ENCODE measurements at regions not wholly inside any gene's neighbourhood (a gene's known extent, or its start where the extent isn't known, plus 50 kb on each side); places are given as distances from the start of the nearest gene placed in this dataset.

DNA sequence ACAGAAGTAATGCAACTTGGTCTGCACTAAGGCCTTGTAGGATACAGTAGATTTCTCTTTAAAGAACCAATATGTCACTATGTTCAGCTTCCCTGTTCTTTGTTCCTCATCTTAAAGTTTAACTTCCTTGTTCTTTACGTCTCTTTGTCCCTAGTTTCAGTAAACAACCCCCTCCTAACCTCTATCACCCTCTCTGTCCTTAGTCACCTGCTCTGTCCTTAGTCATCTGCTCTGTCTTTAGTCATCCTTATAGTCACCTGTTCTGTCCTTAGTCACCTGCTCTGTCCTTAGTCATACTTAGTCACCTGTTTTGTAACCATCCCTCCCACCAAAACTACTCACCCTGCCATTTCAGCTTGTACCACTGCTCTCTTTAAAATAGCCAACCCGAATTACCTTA lies 144.6 kb upstream of the TMEM106B start:
- no peak overlapping the region for H3K27ac ChIP-seq (ENCODE audit: extremely low read length, insufficient read depth, low read length)
- POLR2A ChIA-PET: no interaction called here

DNA sequence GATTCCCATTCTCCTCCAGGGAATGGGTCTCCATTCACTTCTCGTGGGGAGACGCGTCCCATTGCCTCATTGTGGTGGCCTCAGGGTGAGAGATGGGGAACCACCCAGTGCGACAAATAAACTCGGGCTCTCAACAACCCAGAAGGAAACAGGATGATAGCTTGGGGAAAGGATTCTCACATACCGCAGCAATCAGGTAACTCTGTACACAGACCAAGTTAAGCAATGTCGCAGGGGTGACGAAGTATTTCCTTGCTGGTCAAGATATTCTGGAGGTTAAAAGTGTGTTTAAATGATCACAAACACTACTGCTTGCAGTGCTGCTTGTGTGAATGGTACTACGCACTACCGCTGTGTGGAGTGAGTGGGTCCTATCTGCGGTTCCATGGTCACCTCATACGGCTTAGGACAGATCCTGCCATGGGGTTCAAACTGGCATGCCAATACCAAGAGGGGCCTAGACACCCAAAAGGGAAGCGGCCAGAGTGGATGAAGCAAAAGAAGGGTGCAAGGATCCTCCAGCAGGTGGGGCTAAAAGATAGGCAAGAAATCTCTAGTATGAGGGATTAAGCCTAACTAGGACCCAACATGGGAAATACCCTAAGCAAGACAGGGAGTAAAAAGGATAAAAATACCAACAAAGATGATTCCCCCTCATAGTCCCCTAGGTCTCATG lies 143.8 kb upstream of the TMEM106B start:
- no TSS peak for BruUV-seq (replicated peaks)
- no peaks in the 10 kb centered on the region for H3K9me3 ChIP-seq (ENCODE audit: low read length)
- H3K4me1 ChIP-seq (ENCODE audit: insufficient read depth, low read length): no peaks in the 10 kb centered on the region
- H3K79me2 ChIP-seq (ENCODE audit: insufficient read depth, low read length): no peaks in the 10 kb centered on the region
- H2AFZ ChIP-seq (ENCODE audit: low read length): no peak overlapping the region
- peak; percentile 48 for DNase-seq (ENCODE audit: low spot score)
- no peaks in the 10 kb centered on the region for H4K20me1 ChIP-seq (ENCODE audit: insufficient read depth, low read length)
- H3K4me3 ChIP-seq (replicated peaks in 1 of 3; ENCODE audit: insufficient read depth in 1 of 3, low read depth in 2 of 3, low read length in 3 of 3): no peak overlapping the region
- POLR2A ChIA-PET: no interaction called here
- peak; percentile 95 for ATAC-seq
- CTCF ChIA-PET (ENCODE audit: low intra/inter-chr PET ratio, low total read pairs): interaction anchor here (1.4 to 4.6 kb wide), 4 partner anchors 176 to 423 kb away, joined by 6 to 42 read pairs (median 12); no protein-coding TSS in a partner anchor
- no peaks in the 10 kb centered on the region for H3K27me3 ChIP-seq (ENCODE audit: control insufficient read depth in 1 of 2, insufficient read depth in 2 of 2, low read length in 2 of 2)
- peak; percentile 42 for FAIRE-seq
- in situ Hi-C loops (cut with HindIII; ENCODE audit: extremely low pct_ligation_motif_present, low pct_unique_long_range_greater_than_20kb): loop anchor here (5.0 kb wide), 2 partner anchors 175 to 255 kb away; no protein-coding TSS in a partner anchor
- H3K27ac ChIP-seq (ENCODE audit: extremely low read length, insufficient read depth, low read length): no peak overlapping the region
- no peak overlapping the region for H3K4me2 ChIP-seq (ENCODE audit: low read depth, low read length)
- no peak overlapping the region for H3K9ac ChIP-seq (ENCODE audit: insufficient read depth, low read depth, low read length)
- TF ChIP-seq ZNF841 (CRISPR knock-in tag; IDR thresholded peaks at IDR 0.05; ENCODE audit: borderline replicate concordance) (no peak), STAG1 (CRISPR knock-in tag; IDR thresholded peaks at IDR 0.05) (peak; percentile 92), RAD21 (CRISPR knock-in tag; IDR thresholded peaks at IDR 0.05) (peak; percentile 79), CBX5 (CRISPR knock-in tag; IDR thresholded peaks at IDR 0.05; ENCODE audit: borderline replicate concordance) (0 out of 2 replicates have a peak, but pooled peaks have one; percentile 25), SMC3 (IDR thresholded peaks at IDR 0.05; ENCODE audit: low read length) (peak; percentile 95)
- TF ChIP-seq, protein P1, sequence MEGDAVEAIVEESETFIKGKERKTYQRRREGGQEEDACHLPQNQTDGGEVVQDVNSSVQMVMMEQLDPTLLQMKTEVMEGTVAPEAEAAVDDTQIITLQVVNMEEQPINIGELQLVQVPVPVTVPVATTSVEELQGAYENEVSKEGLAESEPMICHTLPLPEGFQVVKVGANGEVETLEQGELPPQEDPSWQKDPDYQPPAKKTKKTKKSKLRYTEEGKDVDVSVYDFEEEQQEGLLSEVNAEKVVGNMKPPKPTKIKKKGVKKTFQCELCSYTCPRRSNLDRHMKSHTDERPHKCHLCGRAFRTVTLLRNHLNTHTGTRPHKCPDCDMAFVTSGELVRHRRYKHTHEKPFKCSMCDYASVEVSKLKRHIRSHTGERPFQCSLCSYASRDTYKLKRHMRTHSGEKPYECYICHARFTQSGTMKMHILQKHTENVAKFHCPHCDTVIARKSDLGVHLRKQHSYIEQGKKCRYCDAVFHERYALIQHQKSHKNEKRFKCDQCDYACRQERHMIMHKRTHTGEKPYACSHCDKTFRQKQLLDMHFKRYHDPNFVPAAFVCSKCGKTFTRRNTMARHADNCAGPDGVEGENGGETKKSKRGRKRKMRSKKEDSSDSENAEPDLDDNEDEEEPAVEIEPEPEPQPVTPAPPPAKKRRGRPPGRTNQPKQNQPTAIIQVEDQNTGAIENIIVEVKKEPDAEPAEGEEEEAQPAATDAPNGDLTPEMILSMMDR (CRISPR knock-in tag; IDR thresholded peaks at IDR 0.05): peak; percentile 76
- H3K36me3 ChIP-seq (replicated peaks in 1 of 2; ENCODE audit: control insufficient read depth in 1 of 2, insufficient read depth in 2 of 2, low read length in 2 of 2): no peaks in the 10 kb centered on the region
- WGBS (ENCODE audit: low lambda C conversion rate): 10% methylated on average over 10 of the region's 13 CpGs
- intact Hi-C loops (cut with micrococcal nuclease; ENCODE audit: unreplicated experiment): loop anchor here (1.0 to 10.0 kb wide), 5 partner anchors 90 to 642 kb away; no protein-coding TSS in a partner anchor

More for the DNA sequence above, 144.6 kb upstream of the TMEM106B start:
- no peak for FAIRE-seq
- no peak overlapping the region for H3K9ac ChIP-seq (ENCODE audit: insufficient read depth, low read depth, low read length)
- DNase-seq (ENCODE audit: low spot score): peak; percentile 4
- no peaks in the 10 kb centered on the region for H3K36me3 ChIP-seq (replicated peaks in 1 of 2; ENCODE audit: control insufficient read depth in 1 of 2, insufficient read depth in 2 of 2, low read length in 2 of 2)
- in situ Hi-C loops (cut with HindIII; ENCODE audit: extremely low pct_ligation_motif_present, low pct_unique_long_range_greater_than_20kb): loop anchor here (5.0 kb wide), 2 partner anchors 176 to 256 kb away; no protein-coding TSS in a partner anchor
- no peaks in the 10 kb centered on the region for H3K4me1 ChIP-seq (ENCODE audit: insufficient read depth, low read length)
- H2AFZ ChIP-seq (ENCODE audit: low read length): no peak overlapping the region
- H4K20me1 ChIP-seq (ENCODE audit: insufficient read depth, low read length): no peaks in the 10 kb centered on the region
- no peaks in the 10 kb centered on the region for H3K9me3 ChIP-seq (ENCODE audit: low read length)
- BruUV-seq (replicated peaks): no TSS peak
- ATAC-seq: no peak
- CTCF ChIA-PET (ENCODE audit: low intra/inter-chr PET ratio, low total read pairs): interaction anchor here (2.1 to 4.6 kb wide), 2 partner anchors 177 to 255 kb away, joined by 13 to 42 read pairs; no protein-coding TSS in a partner anchor
- 8% methylated on average over 2 of the region's 2 CpGs for WGBS (ENCODE audit: low lambda C conversion rate)
- TF ChIP-seq FOSL2 (CRISPR knock-in tag; IDR thresholded peaks at IDR 0.05) (peak; percentile 16; the same call in 1 of the 2 replicates), ZNF556 (CRISPR knock-in tag; IDR thresholded peaks at IDR 0.05; ENCODE audit: borderline replicate concordance) (no peak)
- no peak overlapping the region for H3K4me3 ChIP-seq (replicated peaks in 1 of 3; ENCODE audit: insufficient read depth in 1 of 3, low read depth in 2 of 3, low read length in 3 of 3)
- no peaks in the 10 kb centered on the region for H3K79me2 ChIP-seq (ENCODE audit: insufficient read depth, low read length)
- no peaks in the 10 kb centered on the region for H3K27me3 ChIP-seq (ENCODE audit: control insufficient read depth in 1 of 2, insufficient read depth in 2 of 2, low read length in 2 of 2)
- H3K4me2 ChIP-seq (ENCODE audit: low read depth, low read length): no peak overlapping the region
- intact Hi-C loops (cut with micrococcal nuclease; ENCODE audit: unreplicated experiment): loop anchor here (5.0 to 10.0 kb wide), 2 partner anchors 91 to 642 kb away; no protein-coding TSS in a partner anchor

Data from HepG2 (cell line).